AG04450 (cell line): ENCODE measurements at regions not wholly inside any gene's neighbourhood (a gene's known extent, or its start where the extent isn't known, plus 50 kb on each side); places are given as distances from the start of the nearest gene placed in this dataset.
"Not testable (repeated sequence)": the region's sequence is repeated elsewhere in the genome, so short reads cannot be mapped to it uniquely, and the experiment has no call there.

Source experiments
- CTCF ChIA-PET: fragments of 300-600, 350-600 bp; formaldehyde crosslinking; extraction: SDS; loops from one replicate; lab custom pipeline; 2022; ENCODE audit warnings: antibody characterized with exemption, inconsistent platforms; lab: Charles Lee
- POLR2A ChIA-PET: fragments of 350-600 bp; formaldehyde crosslinking; extraction: SDS; loops from one replicate; lab custom pipeline; 2021; ENCODE audit warnings: antibody characterized with exemption, inconsistent platforms; lab: Yijun Ruan, JAX
- DNase-seq: peaks from one replicate; pipeline ENCODE4 v3.0.0-alpha.2; 2011; ENCODE audit warnings: low read depth, low spot score
- H3K27ac ChIP-seq: one replicate; pipeline ENCODE4 v1.5.1; 2012; ENCODE audit warnings: low read depth, low read length, control low read depth
- H3K27me3 ChIP-seq: one replicate; pipeline ENCODE4 v1.6.0; 2012; ENCODE audit warnings: low read length; ENCODE audit not compliant: control insufficient read depth, insufficient read depth
- H3K4me3 ChIP-seq: 2 replicates; pipeline ENCODE4 v1.5.1; 2011; ENCODE audit warnings: mild to moderate bottlenecking, low read depth, low read length, control low read depth
- H3K9me3 ChIP-seq: 2 replicates; pipeline ENCODE4 v1.5.1; 2012; ENCODE audit warnings: low read length; ENCODE audit not compliant: control insufficient read depth, insufficient read depth
- TF ChIP-seq, protein P1 (sequence below): IDR thresholded peaks from 2 replicates; pipeline ENCODE4 v1.5.1; 2011; ENCODE audit warnings: low read depth, low read length, control low read depth, inconsistent platforms

GRCh38 chr16:76862901-76863300, 328.1 kb upstream of the MON1B start:
- no peaks in the 10 kb centered on the region for H3K9me3 ChIP-seq
- H3K27me3 ChIP-seq = no peaks in the 10 kb centered on the region
- H3K27ac ChIP-seq = no peak overlapping the region
- CTCF ChIA-PET = no interaction called here
- POLR2A ChIA-PET = no interaction called here
- no peak for DNase-seq
- TF ChIP-seq, protein P1, sequence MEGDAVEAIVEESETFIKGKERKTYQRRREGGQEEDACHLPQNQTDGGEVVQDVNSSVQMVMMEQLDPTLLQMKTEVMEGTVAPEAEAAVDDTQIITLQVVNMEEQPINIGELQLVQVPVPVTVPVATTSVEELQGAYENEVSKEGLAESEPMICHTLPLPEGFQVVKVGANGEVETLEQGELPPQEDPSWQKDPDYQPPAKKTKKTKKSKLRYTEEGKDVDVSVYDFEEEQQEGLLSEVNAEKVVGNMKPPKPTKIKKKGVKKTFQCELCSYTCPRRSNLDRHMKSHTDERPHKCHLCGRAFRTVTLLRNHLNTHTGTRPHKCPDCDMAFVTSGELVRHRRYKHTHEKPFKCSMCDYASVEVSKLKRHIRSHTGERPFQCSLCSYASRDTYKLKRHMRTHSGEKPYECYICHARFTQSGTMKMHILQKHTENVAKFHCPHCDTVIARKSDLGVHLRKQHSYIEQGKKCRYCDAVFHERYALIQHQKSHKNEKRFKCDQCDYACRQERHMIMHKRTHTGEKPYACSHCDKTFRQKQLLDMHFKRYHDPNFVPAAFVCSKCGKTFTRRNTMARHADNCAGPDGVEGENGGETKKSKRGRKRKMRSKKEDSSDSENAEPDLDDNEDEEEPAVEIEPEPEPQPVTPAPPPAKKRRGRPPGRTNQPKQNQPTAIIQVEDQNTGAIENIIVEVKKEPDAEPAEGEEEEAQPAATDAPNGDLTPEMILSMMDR = no peak
- H3K4me3 ChIP-seq = no peak overlapping the region

DNA sequence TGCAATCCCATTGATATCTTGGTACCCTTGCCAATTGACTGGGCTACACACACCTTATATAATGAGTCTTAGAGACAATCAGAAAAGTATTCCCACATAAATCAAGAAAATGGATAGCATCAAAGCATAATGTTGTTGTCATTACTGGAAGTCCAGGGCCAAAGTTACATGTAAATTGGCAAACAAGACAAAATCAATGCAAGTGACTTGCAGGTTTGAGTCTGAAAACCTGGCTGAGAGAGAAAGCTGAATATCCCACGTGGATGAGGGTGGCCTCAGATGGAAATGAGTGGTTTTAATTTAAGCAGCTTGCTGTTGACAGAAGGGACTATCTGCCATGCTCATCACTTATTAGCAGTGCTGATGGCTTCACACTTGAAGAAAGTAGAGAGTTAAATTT, 324.0 kb upstream of the MON1B start:
- CTCF ChIA-PET = interaction anchor here (1.3 kb wide), 1 partner anchor 305 kb away, joined by 3 read pairs; no protein-coding TSS in a partner anchor
- TF ChIP-seq, protein P1 = no peak
- Histone ChIP-seq H3K27ac (no peak overlapping the region), H3K27me3 (no peaks in the 10 kb centered on the region), H3K9me3 (no peaks in the 10 kb centered on the region), H3K4me3 (no peak overlapping the region)
- DNase-seq = no peak
- POLR2A ChIA-PET = no interaction called here

DNA sequence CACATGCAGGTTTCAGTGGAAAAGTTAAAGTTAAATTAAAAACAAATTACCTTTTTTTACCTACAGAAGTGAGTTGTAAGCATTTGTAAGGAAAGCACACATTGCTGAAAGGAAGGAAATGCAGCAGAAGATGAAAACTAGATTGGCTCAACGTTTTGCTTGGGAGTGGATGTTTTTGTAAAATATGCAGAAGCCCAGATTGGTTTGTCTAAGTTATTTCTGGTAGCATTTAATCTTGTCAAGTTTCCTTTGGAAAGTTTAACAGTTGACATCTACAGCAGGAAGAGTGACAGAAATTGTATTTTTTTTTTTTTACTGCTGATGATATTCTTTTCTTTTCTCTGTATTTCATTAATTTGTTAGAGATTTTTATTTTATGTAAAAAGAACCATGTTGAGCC, 315.1 kb upstream of the MON1B start:
- Histone ChIP-seq H3K27ac (no peak overlapping the region), H3K9me3 (no peaks in the 10 kb centered on the region), H3K27me3 (no peaks in the 10 kb centered on the region), H3K4me3 (no peak overlapping the region)
- no peak for DNase-seq
- ChIA-PET POLR2A (no interaction called here), CTCF (no interaction called here)
- TF ChIP-seq, protein P1 = no peak

GRCh38 chr16:76879420-76879819, 311.6 kb upstream of the MON1B start:
- ChIA-PET CTCF (no interaction called here), POLR2A (no interaction called here)
- no peak for DNase-seq
- no peak overlapping the region for H3K27ac ChIP-seq
- H3K27me3 ChIP-seq = no peaks in the 10 kb centered on the region
- no peak overlapping the region for H3K4me3 ChIP-seq
- no peaks in the 10 kb centered on the region for H3K9me3 ChIP-seq
- TF ChIP-seq, protein P1 = no peak

- DNase-seq, H3K27ac ChIP-seq, H3K9me3 ChIP-seq, POLR2A ChIA-PET, CTCF ChIA-PET, H3K4me3 ChIP-seq, H3K27me3 ChIP-seq: not testable (repeated sequence)
These were observed 310.5 kb upstream of the MON1B start for GRCh38 chr16:76880523-76880922.

DNA sequence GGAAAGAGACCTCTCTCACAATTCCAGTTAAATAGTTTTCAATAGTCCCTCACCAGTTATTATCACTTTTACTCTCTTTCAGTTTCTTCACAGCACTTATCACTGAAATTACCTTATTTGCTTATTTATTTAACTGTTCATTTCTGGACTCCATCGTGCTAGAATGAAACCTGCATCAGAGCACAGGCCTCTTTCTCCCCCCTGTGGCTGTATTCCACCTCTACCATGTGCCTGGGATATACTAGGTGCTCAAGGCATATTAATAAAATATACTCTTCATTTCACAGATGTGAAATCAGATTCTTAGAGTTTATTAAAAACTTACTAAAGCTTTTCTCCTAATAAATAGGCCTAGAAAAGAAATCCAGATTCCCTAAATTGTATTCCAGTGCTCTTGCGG, 308.9 kb upstream of the MON1B start:
- no peak for DNase-seq
- CTCF ChIA-PET = no interaction called here
- no peak overlapping the region for H3K27ac ChIP-seq
- POLR2A ChIA-PET = no interaction called here
- no peaks in the 10 kb centered on the region for H3K9me3 ChIP-seq
- no peak overlapping the region for H3K4me3 ChIP-seq
- no peaks in the 10 kb centered on the region for H3K27me3 ChIP-seq
- TF ChIP-seq, protein P1 = no peak
